Left ventricle myocardium superior (tissue), 1 donor: ENCODE measurements at regions not wholly inside any gene's neighbourhood (a gene's known extent, or its start where the extent isn't known, plus 50 kb on each side); places are given as distances from the start of the nearest gene placed in this dataset.
A peak's percentile ranks its signal among the peaks of the same experiment; 100 is the strongest.

ENCODE experiments used
- ATAC-seq: fragments of 200-7000 bp; cut with Tn5 transposase; one replicate; pipeline ENCODE4 v1.9.1; 2020; ENCODE audit warnings: mild to moderate bottlenecking, moderate library complexity
- DNase-seq: peaks from one replicate; pipeline ENCODE4 v3.0.0-alpha.2; 2020
- intact Hi-C: fragments of 100-400 bp; cut with micrococcal nuclease; formaldehyde crosslinking; loops from one replicate; pipeline ENCODE4 v1.11.0; 2022
- donor health status: DM: no; HTN: yes; CAD: no; lungs with severe emphysema.

DNA sequence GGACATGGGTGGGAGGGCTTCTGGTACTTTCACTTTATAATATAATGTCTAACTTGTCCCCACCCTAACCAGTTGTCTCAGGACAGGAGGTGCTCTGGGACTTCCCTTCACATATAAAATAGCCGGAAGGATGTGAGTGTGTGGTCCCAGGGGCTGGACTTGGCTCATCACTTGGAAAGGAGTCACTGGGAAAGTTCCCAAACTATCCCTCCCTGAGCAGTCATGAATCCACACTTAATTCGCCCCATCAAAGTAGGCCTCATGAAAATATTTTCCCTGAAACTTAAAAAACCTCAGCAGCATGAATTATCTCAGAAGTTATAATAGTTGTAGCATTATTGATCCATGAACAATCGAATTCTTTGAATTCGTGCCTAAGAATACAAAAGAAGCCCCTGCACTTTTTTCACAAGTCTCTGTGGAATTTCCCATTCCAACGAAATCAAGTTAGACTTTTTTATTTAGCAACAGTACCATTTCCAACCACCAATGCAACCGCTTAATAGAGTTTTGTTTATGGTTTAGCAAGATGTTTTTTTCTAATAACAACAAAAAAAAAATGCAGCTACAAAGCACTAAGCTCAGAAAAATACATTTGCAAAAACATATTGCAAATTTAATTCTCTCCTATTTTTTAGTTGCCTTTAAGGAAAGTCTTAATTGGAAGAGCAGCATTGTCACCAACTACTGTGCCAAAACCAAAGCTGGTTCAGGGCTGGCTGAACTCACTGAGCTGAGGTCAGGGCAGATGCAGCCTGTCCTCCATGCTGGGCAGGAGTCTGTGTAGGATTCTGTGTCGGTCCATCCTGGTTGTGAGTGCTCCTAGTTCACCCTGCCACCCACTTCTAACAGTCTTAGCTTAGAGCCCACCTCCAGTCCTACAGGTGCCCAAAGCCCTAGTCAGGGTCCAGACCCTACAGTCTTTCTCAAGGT, 68.8 kb upstream of the SPTBN1 start:
- peak; percentile 71 for DNase-seq
- intact Hi-C loops, result no loop called here
- ATAC-seq, result peak; percentile 89

- no peak for DNase-seq
- ATAC-seq, result no peak
- intact Hi-C loops, result no loop called here
Measured at GRCh38 chr2:54388076-54388475, 68.1 kb upstream of the SPTBN1 start.

- intact Hi-C loops, result no loop called here
- no peak for DNase-seq
- no peak for ATAC-seq
Measured at GRCh38 chr2:54392555-54393324, 63.4 kb upstream of the SPTBN1 start.

DNA sequence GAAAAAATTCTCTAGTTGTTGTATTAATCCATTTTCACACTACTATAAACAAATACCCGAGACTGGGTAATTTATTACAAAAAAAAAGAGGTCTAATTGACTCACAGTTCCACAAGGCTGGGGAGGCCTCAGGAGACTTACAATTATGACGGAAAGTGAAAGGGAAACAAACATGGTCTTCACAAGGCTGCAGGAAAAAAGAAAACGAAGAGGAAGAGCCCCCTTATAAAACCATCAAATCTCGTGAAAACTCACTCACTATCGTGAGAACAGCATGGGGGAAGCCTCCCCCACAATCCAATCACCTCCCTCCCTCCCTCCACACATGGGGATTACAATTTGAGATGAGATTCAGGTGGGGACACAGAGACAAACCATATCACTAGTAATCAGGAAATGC, 61.7 kb upstream of the SPTBN1 start:
- intact Hi-C loops, result no loop called here
- peak; percentile 38 for ATAC-seq
- no peak for DNase-seq

DNA sequence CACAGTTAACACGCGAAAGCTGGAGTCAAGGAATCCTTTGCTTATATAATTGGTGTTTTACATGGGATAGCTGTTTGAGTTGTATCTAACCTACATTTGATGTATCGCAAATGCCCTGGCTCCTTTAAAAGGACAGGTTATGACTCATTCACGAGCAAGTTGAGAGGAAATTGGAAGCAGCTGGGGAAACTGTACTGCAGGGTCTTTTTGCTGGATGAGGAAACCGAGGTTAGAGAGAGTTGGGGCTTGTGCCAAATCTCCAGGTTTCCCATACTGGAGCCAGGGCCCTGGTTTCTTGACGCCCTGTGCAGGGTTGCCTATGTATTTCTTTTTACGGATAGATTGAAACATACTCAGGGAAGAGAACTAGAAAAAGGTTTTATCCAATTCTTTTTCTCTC, 60.0 kb upstream of the SPTBN1 start:
- DNase-seq (no peak), ATAC-seq (no peak)
- intact Hi-C loops, result no loop called here

DNA sequence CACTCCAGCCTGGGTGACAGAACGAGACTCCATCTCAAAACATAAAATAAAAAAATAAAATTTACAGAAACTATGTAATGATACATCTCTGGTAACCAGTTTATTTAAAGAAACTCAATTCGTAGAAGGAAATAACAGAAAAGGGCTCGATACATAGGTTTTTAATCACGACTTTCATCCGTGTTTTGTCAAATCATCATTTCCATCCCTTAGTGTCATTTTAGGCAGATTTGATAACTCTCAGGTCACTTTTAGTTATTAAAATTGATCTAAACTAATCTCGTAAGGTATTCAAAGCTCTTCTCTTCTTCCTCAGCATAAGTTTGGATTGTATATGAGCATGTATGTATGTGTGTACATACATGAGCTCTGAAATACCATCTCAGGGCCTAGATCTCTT, 59.3 kb upstream of the SPTBN1 start:
- ATAC-seq, result no peak
- no peak for DNase-seq
- intact Hi-C loops, result no loop called here

DNA sequence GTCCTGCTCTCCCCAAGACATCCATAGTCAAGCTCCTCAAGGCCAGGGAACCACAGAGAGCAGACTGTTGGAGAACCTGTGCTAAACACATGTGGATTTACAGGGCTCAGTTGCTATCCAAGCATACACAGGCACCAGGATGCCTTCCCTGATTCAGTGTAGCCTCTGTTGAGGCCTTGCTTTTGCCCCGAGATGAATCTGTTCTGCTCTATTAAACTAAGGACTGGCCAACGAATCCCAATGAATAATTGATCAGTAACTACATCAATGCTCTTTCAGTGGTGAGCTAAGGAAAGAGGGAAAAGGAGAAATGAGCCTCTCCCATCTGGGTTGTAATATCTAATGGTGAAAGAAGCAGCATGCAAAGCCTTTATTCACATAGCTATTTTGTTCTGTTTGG, 58.7 kb upstream of the SPTBN1 start:
- intact Hi-C loops, result no loop called here
- ATAC-seq (no peak), DNase-seq (no peak)

DNA sequence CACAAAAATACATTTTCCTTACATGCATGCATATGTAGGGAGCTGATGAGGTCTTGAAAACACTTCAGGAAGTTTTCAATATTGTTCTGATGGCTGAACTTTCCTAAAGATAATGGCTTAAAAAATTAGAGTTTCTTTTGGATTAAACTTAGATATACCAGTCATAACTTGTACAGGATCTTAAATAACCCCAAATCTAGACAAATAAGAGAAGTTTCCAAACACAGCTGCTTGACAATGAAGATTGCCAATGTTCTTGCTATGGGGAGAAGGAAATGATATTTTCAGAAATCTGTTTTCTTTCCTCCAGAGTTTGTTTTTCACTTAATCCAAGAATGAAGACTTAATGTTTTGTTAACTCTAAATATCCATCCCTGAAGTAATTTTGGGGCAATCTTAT, 54.6 kb upstream of the SPTBN1 start:
- DNase-seq, result no peak
- intact Hi-C loops, result no loop called here
- peak; percentile 63 for ATAC-seq

DNA sequence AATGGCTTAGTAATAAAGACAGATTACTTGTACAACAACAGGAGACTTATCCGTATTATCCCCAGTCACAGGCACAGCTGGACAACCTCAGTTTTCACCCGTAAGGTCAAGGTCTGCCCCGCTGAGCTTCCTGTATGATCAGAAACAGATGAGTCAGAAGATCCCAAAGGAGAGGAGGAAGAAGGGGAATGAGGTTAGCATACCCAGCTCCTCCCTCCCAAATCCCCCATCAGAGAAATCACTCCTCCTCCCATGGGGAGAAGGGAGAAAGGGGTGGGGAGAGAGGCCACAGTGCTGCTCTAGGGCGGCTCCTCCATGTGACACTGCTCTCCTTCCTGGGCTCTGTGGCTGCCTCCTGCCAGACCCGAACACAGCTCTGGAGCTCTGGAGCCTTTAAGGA, 53.8 kb upstream of the SPTBN1 start:
- ATAC-seq, result peak; percentile 96
- intact Hi-C loops, result no loop called here
- peak; percentile 63 for DNase-seq

DNA sequence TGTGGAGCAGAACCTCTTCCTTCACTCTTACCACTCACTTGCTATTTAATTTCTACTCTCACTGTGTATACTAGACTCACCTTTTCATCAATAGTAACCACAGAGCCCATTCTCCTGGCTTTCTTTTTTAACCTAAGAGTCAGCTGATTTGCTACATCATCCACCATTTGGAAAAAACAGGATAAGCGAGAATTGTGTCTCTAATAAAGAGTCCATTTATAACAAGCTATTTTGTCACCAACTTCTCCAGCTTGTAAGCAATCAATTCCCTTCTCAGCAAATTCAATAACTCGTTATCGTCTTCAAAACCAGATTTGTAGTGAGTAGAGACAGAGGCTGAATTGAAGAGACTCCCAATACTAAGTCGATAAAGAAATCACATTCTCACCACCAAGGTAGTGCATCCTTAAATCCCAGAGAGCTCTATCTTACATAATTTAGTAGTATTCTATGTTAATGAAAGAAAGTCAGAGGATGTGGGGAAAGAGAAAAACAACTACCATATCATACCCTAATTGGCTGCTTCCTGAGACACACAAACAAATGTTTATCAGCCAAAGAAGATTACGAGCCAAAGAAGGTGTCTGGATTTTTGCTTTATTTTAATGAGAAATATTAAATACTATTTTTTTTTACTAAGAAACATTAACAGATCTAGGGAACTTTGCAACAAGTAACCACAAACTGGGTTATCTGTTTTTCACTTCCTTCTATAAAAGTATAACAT, 52.5 kb upstream of the SPTBN1 start:
- DNase-seq (no peak), ATAC-seq (no peak)
- intact Hi-C loops, result no loop called here

GRCh38 chr2:54404270-54404669, 51.9 kb upstream of the SPTBN1 start:
- DNase-seq, result no peak
- no peak for ATAC-seq
- intact Hi-C loops, result no loop called here

- intact Hi-C loops, result no loop called here
Measured at GRCh38 chr2:54406031-54406430, 50.1 kb upstream of the SPTBN1 start.

More at GRCh38 chr2:54406031-54406430, 50.1 kb upstream of the SPTBN1 start:
- DNase-seq, result no peak
- ATAC-seq, result no peak
